ENCODE measurements at regions not wholly inside any gene's neighbourhood (a gene's known extent, or its start where the extent isn't known, plus 50 kb on each side); places are given as distances from the start of the nearest gene placed in this dataset.

GRCh38 chr1:82646336-82646735 is 845.6 kb downstream of the ADGRL2 start:
- Histone ChIP-seq H3K36me3 (ENCODE audit: insufficient read depth, low read length) (no peaks in the 10 kb centered on the region), H3K4me3 (ENCODE audit: low read depth in 1 of 2, low read length in 2 of 2) (no peak overlapping the region), H3K9ac (ENCODE audit: low read length) (no peak overlapping the region), H3K27ac (ENCODE audit: low read depth, low read length) (no peak overlapping the region), H3K27me3 (ENCODE audit: control insufficient read depth in 1 of 2, insufficient read depth in 2 of 2, low read length in 2 of 2) (no peaks in the 10 kb centered on the region), H3K9me3 (ENCODE audit: low read length) (no peaks in the 10 kb centered on the region), H3K4me1 (ENCODE audit: insufficient read depth, low read length) (no peaks in the 10 kb centered on the region)

- no peak overlapping the region for H3K9ac ChIP-seq (ENCODE audit: low read length)
- no peaks in the 10 kb centered on the region for H3K4me1 ChIP-seq (ENCODE audit: insufficient read depth, low read length)
- H3K36me3 ChIP-seq (ENCODE audit: insufficient read depth, low read length) = no peaks in the 10 kb centered on the region
- no peaks in the 10 kb centered on the region for H3K9me3 ChIP-seq (ENCODE audit: low read length)
- no peak overlapping the region for H3K27ac ChIP-seq (ENCODE audit: low read depth, low read length)
- H3K27me3 ChIP-seq (ENCODE audit: control insufficient read depth in 1 of 2, insufficient read depth in 2 of 2, low read length in 2 of 2) = no peaks in the 10 kb centered on the region
- no peak overlapping the region for H3K4me3 ChIP-seq (ENCODE audit: low read depth in 1 of 2, low read length in 2 of 2)
Observed at GRCh38 chr1:82644186-82644915, 843.6 kb downstream of the ADGRL2 start.

GRCh38 chr1:82640352-82640751 is 839.6 kb downstream of the ADGRL2 start:
- no peaks in the 10 kb centered on the region for H3K27me3 ChIP-seq (ENCODE audit: control insufficient read depth in 1 of 2, insufficient read depth in 2 of 2, low read length in 2 of 2)
- no peaks in the 10 kb centered on the region for H3K9me3 ChIP-seq (ENCODE audit: low read length)
- no peaks in the 10 kb centered on the region for H3K36me3 ChIP-seq (ENCODE audit: insufficient read depth, low read length)
- H3K27ac ChIP-seq (ENCODE audit: low read depth, low read length) = no peak overlapping the region
- H3K9ac ChIP-seq (ENCODE audit: low read length) = no peak overlapping the region
- H3K4me1 ChIP-seq (ENCODE audit: insufficient read depth, low read length) = no peaks in the 10 kb centered on the region
- no peak overlapping the region for H3K4me3 ChIP-seq (ENCODE audit: low read depth in 1 of 2, low read length in 2 of 2)

GRCh38 chr1:82634266-82634665 is 833.5 kb downstream of the ADGRL2 start:
- Histone ChIP-seq H3K4me3 (ENCODE audit: low read depth in 1 of 2, low read length in 2 of 2) (no peak overlapping the region), H3K9ac (ENCODE audit: low read length) (no peak overlapping the region), H3K27me3 (ENCODE audit: control insufficient read depth in 1 of 2, insufficient read depth in 2 of 2, low read length in 2 of 2) (no peaks in the 10 kb centered on the region), H3K27ac (ENCODE audit: low read depth, low read length) (no peak overlapping the region), H3K9me3 (ENCODE audit: low read length) (no peaks in the 10 kb centered on the region), H3K4me1 (ENCODE audit: insufficient read depth, low read length) (no peaks in the 10 kb centered on the region), H3K36me3 (ENCODE audit: insufficient read depth, low read length) (no peaks in the 10 kb centered on the region)

GRCh38 chr1:82632155-82632554 is 831.4 kb downstream of the ADGRL2 start:
- H3K9ac ChIP-seq (ENCODE audit: low read length) = no peak overlapping the region
- H3K27me3 ChIP-seq (ENCODE audit: control insufficient read depth in 1 of 2, insufficient read depth in 2 of 2, low read length in 2 of 2) = no peaks in the 10 kb centered on the region
- no peak overlapping the region for H3K4me3 ChIP-seq (ENCODE audit: low read depth in 1 of 2, low read length in 2 of 2)
- H3K9me3 ChIP-seq (ENCODE audit: low read length) = no peaks in the 10 kb centered on the region
- no peaks in the 10 kb centered on the region for H3K36me3 ChIP-seq (ENCODE audit: insufficient read depth, low read length)
- H3K4me1 ChIP-seq (ENCODE audit: insufficient read depth, low read length) = no peaks in the 10 kb centered on the region
- no peak overlapping the region for H3K27ac ChIP-seq (ENCODE audit: low read depth, low read length)

GRCh38 chr1:82628887-82629286 is 828.2 kb downstream of the ADGRL2 start:
- no peaks in the 10 kb centered on the region for H3K9me3 ChIP-seq (ENCODE audit: low read length)
- no peaks in the 10 kb centered on the region for H3K4me1 ChIP-seq (ENCODE audit: insufficient read depth, low read length)
- no peaks in the 10 kb centered on the region for H3K36me3 ChIP-seq (ENCODE audit: insufficient read depth, low read length)
- H3K27me3 ChIP-seq (ENCODE audit: control insufficient read depth in 1 of 2, insufficient read depth in 2 of 2, low read length in 2 of 2) = no peaks in the 10 kb centered on the region
- H3K27ac ChIP-seq (ENCODE audit: low read depth, low read length) = no peak overlapping the region
- no peak overlapping the region for H3K4me3 ChIP-seq (ENCODE audit: low read depth in 1 of 2, low read length in 2 of 2)
- no peak overlapping the region for H3K9ac ChIP-seq (ENCODE audit: low read length)

- Histone ChIP-seq H3K9me3 (ENCODE audit: low read length) (no peaks in the 10 kb centered on the region), H3K27me3 (ENCODE audit: control insufficient read depth in 1 of 2, insufficient read depth in 2 of 2, low read length in 2 of 2) (no peaks in the 10 kb centered on the region), H3K9ac (ENCODE audit: low read length) (no peak overlapping the region), H3K4me1 (ENCODE audit: insufficient read depth, low read length) (no peaks in the 10 kb centered on the region), H3K27ac (ENCODE audit: low read depth, low read length) (no peak overlapping the region), H3K4me3 (ENCODE audit: low read depth in 1 of 2, low read length in 2 of 2) (no peak overlapping the region), H3K36me3 (ENCODE audit: insufficient read depth, low read length) (no peaks in the 10 kb centered on the region)
Observed at GRCh38 chr1:82625537-82625936, 824.8 kb downstream of the ADGRL2 start.

GRCh38 chr1:82621076-82621475 is 820.3 kb downstream of the ADGRL2 start:
- H3K9me3 ChIP-seq (ENCODE audit: low read length) = no peaks in the 10 kb centered on the region
- H3K36me3 ChIP-seq (ENCODE audit: insufficient read depth, low read length) = no peaks in the 10 kb centered on the region
- H3K4me3 ChIP-seq (ENCODE audit: low read depth in 1 of 2, low read length in 2 of 2) = no peak overlapping the region
- H3K27ac ChIP-seq (ENCODE audit: low read depth, low read length) = no peak overlapping the region
- H3K4me1 ChIP-seq (ENCODE audit: insufficient read depth, low read length) = no peaks in the 10 kb centered on the region
- H3K27me3 ChIP-seq (ENCODE audit: control insufficient read depth in 1 of 2, insufficient read depth in 2 of 2, low read length in 2 of 2) = no peaks in the 10 kb centered on the region
- no peak overlapping the region for H3K9ac ChIP-seq (ENCODE audit: low read length)

- H3K4me3 ChIP-seq (ENCODE audit: low read depth in 1 of 2, low read length in 2 of 2) = no peak overlapping the region
- H3K27ac ChIP-seq (ENCODE audit: low read depth, low read length) = no peak overlapping the region
- no peaks in the 10 kb centered on the region for H3K27me3 ChIP-seq (ENCODE audit: control insufficient read depth in 1 of 2, insufficient read depth in 2 of 2, low read length in 2 of 2)
- H3K9ac ChIP-seq (ENCODE audit: low read length) = no peak overlapping the region
- no peaks in the 10 kb centered on the region for H3K36me3 ChIP-seq (ENCODE audit: insufficient read depth, low read length)
- no peaks in the 10 kb centered on the region for H3K4me1 ChIP-seq (ENCODE audit: insufficient read depth, low read length)
- H3K9me3 ChIP-seq (ENCODE audit: low read length) = no peaks in the 10 kb centered on the region
Observed at GRCh38 chr1:82614090-82614489, 813.4 kb downstream of the ADGRL2 start.

- no peak overlapping the region for H3K9ac ChIP-seq (ENCODE audit: low read length)
- no peaks in the 10 kb centered on the region for H3K27me3 ChIP-seq (ENCODE audit: control insufficient read depth in 1 of 2, insufficient read depth in 2 of 2, low read length in 2 of 2)
- H3K9me3 ChIP-seq (ENCODE audit: low read length) = no peaks in the 10 kb centered on the region
- no peak overlapping the region for H3K4me3 ChIP-seq (ENCODE audit: low read depth in 1 of 2, low read length in 2 of 2)
- H3K27ac ChIP-seq (ENCODE audit: low read depth, low read length) = no peak overlapping the region
- H3K4me1 ChIP-seq (ENCODE audit: insufficient read depth, low read length) = no peaks in the 10 kb centered on the region
- no peaks in the 10 kb centered on the region for H3K36me3 ChIP-seq (ENCODE audit: insufficient read depth, low read length)
Observed at GRCh38 chr1:82612986-82613385, 812.3 kb downstream of the ADGRL2 start.

GRCh38 chr1:82606546-82606945 is 805.8 kb downstream of the ADGRL2 start:
- Histone ChIP-seq H3K27ac (ENCODE audit: low read depth, low read length) (no peak overlapping the region), H3K36me3 (ENCODE audit: insufficient read depth, low read length) (no peaks in the 10 kb centered on the region), H3K9ac (ENCODE audit: low read length) (no peak overlapping the region), H3K27me3 (ENCODE audit: control insufficient read depth in 1 of 2, insufficient read depth in 2 of 2, low read length in 2 of 2) (no peaks in the 10 kb centered on the region), H3K4me1 (ENCODE audit: insufficient read depth, low read length) (no peaks in the 10 kb centered on the region), H3K4me3 (ENCODE audit: low read depth in 1 of 2, low read length in 2 of 2) (no peak overlapping the region), H3K9me3 (ENCODE audit: low read length) (no peaks in the 10 kb centered on the region)

- no peak overlapping the region for H3K9ac ChIP-seq (ENCODE audit: low read length)
- no peaks in the 10 kb centered on the region for H3K4me1 ChIP-seq (ENCODE audit: insufficient read depth, low read length)
- no peaks in the 10 kb centered on the region for H3K36me3 ChIP-seq (ENCODE audit: insufficient read depth, low read length)
- H3K27me3 ChIP-seq (ENCODE audit: control insufficient read depth in 1 of 2, insufficient read depth in 2 of 2, low read length in 2 of 2) = no peaks in the 10 kb centered on the region
- no peak overlapping the region for H3K27ac ChIP-seq (ENCODE audit: low read depth, low read length)
- no peak overlapping the region for H3K4me3 ChIP-seq (ENCODE audit: low read depth in 1 of 2, low read length in 2 of 2)
- H3K9me3 ChIP-seq (ENCODE audit: low read length) = no peaks in the 10 kb centered on the region
Observed at GRCh38 chr1:82604524-82604923, 803.8 kb downstream of the ADGRL2 start.

All from muscle layer of colon (tissue), 2 donors.